ENCODE measurements at regions not wholly inside any gene's neighbourhood (a gene's known extent, or its start where the extent isn't known, plus 50 kb on each side); places are given as distances from the start of the nearest gene placed in this dataset.

DNA sequence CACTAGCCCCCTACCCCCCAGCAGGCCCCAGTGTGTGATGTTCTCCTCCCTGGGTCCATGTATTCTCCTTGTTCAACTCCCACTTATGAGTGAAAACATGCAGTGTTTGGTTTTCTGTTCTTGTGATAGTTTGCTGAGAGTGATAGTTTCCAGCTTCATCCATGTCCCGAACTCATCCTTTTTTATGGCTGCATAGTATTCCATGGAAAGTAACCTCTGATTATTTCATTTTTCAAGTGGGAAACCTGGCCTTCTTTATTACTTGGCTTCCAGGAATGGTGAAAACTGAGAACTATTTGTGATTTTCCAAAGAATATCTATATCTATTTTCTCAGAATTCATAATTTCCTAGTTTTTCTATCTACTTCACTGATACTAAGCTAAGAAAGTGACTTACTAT lies 235.0 kb downstream of the MTERF1 start:
- Mint-ChIP-seq H3K27ac (ENCODE audit: unreplicated experiment) (no peak overlapping the region), H3K27me3 (ENCODE audit: low read depth) (peaks cover 7% of the 10 kb centered on the region), H3K4me3 (ENCODE audit: unreplicated experiment) (no peak overlapping the region), H3K36me3 (ENCODE audit: low read depth) (peaks cover 2% of the 10 kb centered on the region), H3K4me1 (ENCODE audit: low read depth) (no peaks in the 10 kb centered on the region), H3K9me3 (ENCODE audit: low read depth) (peaks cover 9% of the 10 kb centered on the region)
- DNase-seq (ENCODE audit: low spot score): no peak
- TF ChIP-seq CTCF (IDR thresholded peaks at IDR 0.05): no peak

DNA sequence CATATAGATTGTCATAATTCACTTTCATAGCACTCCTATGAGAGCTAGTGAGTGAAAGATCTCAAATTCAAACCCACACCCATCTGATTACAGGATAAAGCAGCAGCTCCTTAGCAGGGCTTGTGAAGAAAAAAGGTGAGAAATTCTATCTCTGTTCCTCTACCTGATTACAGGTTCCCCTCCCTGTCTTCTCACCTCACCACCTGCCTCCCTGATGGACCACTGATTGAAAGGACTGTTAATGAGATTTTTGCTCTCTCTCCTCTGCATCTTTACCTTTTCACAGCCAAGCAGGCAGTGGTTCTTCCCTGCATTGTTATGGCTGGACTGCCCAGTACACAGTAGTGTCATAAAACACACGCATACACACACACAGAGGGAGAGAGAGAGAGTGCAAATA lies 228.5 kb downstream of the MTERF1 start:
- no peak for DNase-seq (ENCODE audit: low spot score)
- no peak overlapping the region for H3K27ac Mint-ChIP-seq (ENCODE audit: unreplicated experiment)
- H3K9me3 Mint-ChIP-seq (ENCODE audit: low read depth): peaks cover 6% of the 10 kb centered on the region
- no peak for TF ChIP-seq CTCF (IDR thresholded peaks at IDR 0.05)
- peaks cover 2% of the 10 kb centered on the region for H3K36me3 Mint-ChIP-seq (ENCODE audit: low read depth)
- H3K27me3 Mint-ChIP-seq (ENCODE audit: low read depth): peaks cover 7% of the 10 kb centered on the region
- H3K4me3 Mint-ChIP-seq (ENCODE audit: unreplicated experiment): no peak overlapping the region
- peaks cover 21% of the 10 kb centered on the region for H3K4me1 Mint-ChIP-seq (ENCODE audit: low read depth)

DNA sequence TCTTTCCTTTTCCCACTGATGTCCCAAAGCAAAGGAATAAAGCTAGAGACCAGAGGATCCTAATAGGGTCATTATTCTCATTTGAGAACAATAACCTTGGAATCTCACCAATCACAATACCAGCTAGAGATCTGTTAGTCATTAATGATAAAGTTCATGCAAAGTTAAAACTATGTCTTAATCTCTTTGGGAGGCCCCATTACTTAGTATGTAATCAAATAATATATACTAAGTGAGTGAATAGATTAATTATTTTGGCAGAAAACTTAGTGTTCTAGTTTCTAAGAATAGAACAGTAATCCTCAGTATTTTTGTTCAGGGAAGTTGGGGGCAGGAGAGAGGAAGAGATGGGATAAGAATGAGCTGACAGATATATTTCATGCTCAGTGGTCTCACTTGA lies 227.2 kb downstream of the MTERF1 start:
- no peak overlapping the region for H3K27ac Mint-ChIP-seq (ENCODE audit: unreplicated experiment)
- peaks cover 7% of the 10 kb centered on the region for H3K27me3 Mint-ChIP-seq (ENCODE audit: low read depth)
- peaks cover 34% of the 10 kb centered on the region for H3K4me1 Mint-ChIP-seq (ENCODE audit: low read depth)
- DNase-seq (ENCODE audit: low spot score): no peak
- H3K9me3 Mint-ChIP-seq (ENCODE audit: low read depth): peaks cover 6% of the 10 kb centered on the region
- TF ChIP-seq CTCF (IDR thresholded peaks at IDR 0.05): no peak
- peaks cover 2% of the 10 kb centered on the region for H3K36me3 Mint-ChIP-seq (ENCODE audit: low read depth)
- no peak overlapping the region for H3K4me3 Mint-ChIP-seq (ENCODE audit: unreplicated experiment)

DNA sequence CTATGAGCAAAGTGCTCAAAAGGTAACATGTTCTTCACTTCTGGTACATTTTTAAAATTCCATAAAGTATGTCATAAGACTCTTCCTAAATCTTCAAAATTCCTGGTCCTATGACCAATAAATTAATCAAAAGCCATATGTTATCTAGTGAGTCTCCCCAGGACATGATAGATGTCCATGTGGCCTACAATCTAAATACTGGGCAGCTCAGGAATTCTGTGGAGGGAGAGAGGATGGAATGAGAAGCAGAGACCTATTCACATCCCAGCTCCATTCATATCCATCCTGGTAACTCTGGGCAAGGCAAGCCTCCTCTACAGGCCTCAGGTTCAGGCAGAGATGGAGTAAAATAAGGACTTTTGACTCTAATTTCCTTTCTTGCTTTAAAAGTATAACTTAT lies 224.8 kb downstream of the MTERF1 start:
- H3K36me3 Mint-ChIP-seq (ENCODE audit: low read depth): no peaks in the 10 kb centered on the region
- no peak for DNase-seq (ENCODE audit: low spot score)
- H3K4me1 Mint-ChIP-seq (ENCODE audit: low read depth): peaks cover 37% of the 10 kb centered on the region
- peaks cover 2% of the 10 kb centered on the region for H3K9me3 Mint-ChIP-seq (ENCODE audit: low read depth)
- TF ChIP-seq CTCF (IDR thresholded peaks at IDR 0.05): no peak
- H3K4me3 Mint-ChIP-seq (ENCODE audit: unreplicated experiment): no peak overlapping the region
- H3K27me3 Mint-ChIP-seq (ENCODE audit: low read depth): peaks cover 4% of the 10 kb centered on the region
- no peak overlapping the region for H3K27ac Mint-ChIP-seq (ENCODE audit: unreplicated experiment)

DNA sequence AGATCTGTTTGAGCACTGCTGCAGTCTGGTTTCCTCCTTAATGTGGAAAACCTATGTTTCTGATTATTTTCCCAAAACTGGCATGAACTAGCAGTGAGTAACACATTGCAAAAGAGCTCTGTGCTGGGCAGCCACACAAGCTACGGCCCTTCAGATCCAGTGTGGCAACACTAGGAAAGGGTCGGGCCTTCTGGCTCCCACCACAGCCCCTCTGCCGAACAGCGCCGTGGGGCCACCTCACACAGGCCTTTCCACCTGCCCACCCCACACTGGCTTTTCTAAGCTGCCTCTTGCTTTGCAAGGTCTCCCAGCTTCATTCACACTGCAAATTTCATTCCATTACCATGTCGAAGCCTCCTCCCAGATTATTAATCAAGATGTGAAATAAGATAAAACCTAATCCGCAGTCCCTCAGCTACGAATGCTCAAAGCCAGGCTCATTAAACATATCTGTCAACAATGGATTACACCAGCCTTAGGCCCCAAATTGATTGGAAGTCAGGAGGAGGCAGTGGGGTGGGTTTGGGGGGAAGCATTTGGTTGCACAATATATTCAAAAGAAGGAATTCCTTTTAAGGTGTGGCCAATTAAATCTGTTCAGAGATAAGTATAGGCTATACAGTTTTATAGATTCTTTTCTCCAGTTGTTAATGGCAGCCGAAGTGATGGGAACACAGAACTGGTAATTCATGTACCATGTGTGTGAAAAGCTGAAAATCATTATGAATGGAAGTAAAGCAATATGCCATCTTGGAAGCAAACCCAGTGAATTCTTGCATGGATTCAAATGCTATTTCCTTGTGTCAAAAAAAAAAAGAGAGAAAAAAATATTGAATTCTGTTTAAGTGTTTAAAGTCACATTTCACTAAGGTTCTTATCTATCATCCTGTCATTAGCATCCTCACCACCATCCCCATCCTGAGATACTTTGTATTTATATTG lies 223.7 kb downstream of the MTERF1 start:
- Mint-ChIP-seq H3K4me1 (ENCODE audit: low read depth) (peaks cover 37% of the 10 kb centered on the region), H3K27me3 (ENCODE audit: low read depth) (peaks cover 4% of the 10 kb centered on the region), H3K4me3 (ENCODE audit: unreplicated experiment) (no peak overlapping the region), H3K36me3 (ENCODE audit: low read depth) (no peaks in the 10 kb centered on the region), H3K9me3 (ENCODE audit: low read depth) (peaks cover 2% of the 10 kb centered on the region), H3K27ac (ENCODE audit: unreplicated experiment) (peak overlapping the region; percentile 70)
- DNase-seq (ENCODE audit: low spot score): no peak
- TF ChIP-seq CTCF (IDR thresholded peaks at IDR 0.05): no peak

Data from chondrocyte (in vitro differentiated cells).